ENCODE measurements at regions not wholly inside any gene's neighbourhood (a gene's known extent, or its start where the extent isn't known, plus 50 kb on each side); places are given as distances from the start of the nearest gene placed in this dataset.
"Not testable (repeated sequence)": the region's sequence is repeated elsewhere in the genome, so short reads cannot be mapped to it uniquely, and the experiment has no call there.

DNA sequence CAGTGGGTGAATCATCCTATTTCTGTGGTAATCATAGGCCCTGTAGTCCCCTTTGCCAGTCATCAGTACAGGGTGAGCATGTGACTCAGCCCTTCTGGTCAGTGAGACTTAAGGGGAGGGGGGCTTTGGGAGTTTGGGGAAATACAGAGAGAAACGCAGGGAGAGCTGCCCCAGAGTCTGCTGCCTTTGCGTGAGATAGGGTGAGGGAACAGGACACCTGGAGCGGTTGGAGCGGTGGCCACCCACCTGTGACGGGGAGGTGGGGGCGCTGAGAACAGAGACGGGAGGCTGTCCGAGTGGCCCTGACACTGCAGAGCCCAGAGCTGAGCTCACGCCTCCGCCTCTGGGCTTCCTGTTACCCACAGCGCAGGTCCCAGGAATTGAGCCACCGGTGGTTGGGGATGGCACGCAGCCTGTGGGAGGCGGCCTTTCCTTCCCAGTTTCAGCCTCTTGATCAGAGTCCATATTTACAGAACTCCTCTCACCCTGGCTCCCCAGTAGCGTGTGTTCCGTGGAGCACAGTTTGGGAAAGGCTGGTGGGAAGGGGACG, 92.0 kb upstream of the ERCC6L2 start:
- no peak for DNase-seq

GRCh38 chr9:95780751-95781150, 94.7 kb upstream of the ERCC6L2 start:
- DNase-seq: no peak

- DNase-seq: no peak
Observed at GRCh38 chr9:95780121-95780520, 95.4 kb upstream of the ERCC6L2 start.

- DNase-seq: not testable (repeated sequence)
Observed at GRCh38 chr9:95779597-95779996, 95.9 kb upstream of the ERCC6L2 start.

GRCh38 chr9:95778957-95779356, 96.5 kb upstream of the ERCC6L2 start:
- DNase-seq: no peak

DNA sequence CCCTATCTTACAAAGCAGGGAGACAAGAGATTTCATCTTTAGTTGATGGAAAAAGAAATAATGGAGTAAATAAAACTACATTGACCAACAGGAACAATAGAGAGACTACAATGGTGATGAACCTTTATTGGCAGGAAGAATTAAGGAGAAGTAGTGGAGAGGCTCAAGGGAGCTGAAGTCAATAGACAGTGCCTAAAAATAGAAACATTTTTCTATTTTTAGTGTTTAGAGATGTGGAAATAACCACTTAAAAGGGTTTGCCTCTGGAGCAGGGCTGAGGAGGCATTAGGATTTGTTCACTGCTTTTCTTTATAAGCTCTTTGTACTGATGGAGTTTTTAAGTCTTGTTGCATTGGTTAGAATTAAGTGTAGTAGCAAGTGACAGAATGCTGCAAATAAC, 98.4 kb upstream of the ERCC6L2 start:
- no peak for DNase-seq

GRCh38 chr9:95776176-95776575, 99.3 kb upstream of the ERCC6L2 start:
- no peak for DNase-seq

DNA sequence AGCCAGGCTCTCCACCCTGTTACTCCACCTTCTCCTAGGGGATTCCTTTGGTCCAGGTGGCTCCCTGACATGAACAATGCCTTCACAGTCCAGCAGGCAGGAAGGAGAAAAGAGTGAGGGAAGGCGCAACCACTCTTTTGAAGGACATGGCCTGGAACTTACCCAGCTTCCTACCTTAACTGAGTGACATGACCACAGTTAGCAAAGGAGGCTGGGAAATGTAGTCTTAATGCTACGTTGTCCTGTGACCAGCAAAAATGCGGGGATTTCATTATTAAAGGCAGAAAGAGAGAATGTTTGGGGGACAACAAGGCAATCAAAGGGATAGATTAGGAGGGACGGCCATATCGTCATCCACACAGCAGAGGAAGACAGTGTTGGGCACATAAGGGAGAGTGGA, 100.3 kb upstream of the ERCC6L2 start:
- no peak for DNase-seq

GRCh38 chr9:95773053-95773418, 102.5 kb upstream of the ERCC6L2 start:
- no peak for DNase-seq

DNA sequence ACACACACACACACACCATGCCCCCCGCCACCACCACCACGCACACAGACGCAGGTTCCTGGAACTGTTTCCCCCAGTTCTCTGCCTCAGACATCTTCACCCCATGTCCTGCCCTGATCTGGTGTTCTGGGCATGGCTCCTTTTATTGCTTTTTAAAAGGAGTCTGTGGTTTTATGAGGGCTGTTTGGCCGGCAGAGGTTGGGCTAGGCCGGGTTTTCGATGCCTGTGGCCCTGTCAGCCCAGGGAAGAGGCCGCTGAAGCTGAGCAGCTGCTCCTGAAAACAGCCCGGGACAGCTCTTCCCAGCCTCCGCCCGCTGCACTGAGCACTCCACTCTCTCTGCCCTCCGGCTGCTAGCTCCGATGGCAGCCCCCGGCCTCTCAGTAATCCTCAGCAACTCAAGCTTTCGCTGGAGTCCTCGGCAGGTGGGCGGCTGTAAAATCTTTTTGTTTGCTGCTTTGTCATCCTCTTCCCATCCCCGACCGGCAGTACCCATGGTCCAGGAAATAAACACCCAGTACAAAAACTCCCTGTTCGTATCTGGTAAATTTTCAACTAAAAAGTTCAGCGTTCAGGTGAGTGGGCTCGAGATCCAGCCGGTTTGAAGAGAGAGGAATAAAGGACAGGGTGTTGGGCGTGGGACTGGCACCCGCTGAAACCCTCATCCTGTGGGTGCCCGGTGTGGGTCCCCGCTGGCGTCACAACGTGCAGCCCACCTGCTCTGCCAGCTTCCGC, 103.0 kb upstream of the ERCC6L2 start:
- DNase-seq: no peak

GRCh38 chr9:95771556-95772246, 103.8 kb upstream of the ERCC6L2 start:
- DNase-seq: no peak

DNA sequence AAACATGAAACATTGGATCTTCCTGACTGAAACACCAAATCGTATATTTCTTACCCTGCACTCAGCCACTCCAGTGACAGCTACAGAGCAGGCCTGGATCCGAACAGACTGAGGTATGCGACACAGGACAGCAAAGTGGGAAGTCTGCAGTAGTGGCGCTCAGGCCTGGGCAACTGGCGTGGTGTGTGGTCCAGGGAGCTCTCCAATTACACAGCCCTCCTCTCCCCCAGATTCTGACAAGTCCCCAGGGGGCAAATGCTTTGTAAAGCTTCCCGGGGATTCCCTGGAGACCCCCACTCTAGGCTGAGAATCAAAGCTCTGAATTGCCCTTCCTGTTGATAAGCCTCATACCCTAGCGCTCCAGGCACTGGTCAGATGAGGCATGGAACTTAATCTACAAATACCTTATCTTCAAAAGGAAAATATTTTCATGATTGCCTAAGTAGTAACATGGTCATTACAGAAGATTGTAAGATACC, 104.8 kb upstream of the ERCC6L2 start:
- no peak for DNase-seq

DNA sequence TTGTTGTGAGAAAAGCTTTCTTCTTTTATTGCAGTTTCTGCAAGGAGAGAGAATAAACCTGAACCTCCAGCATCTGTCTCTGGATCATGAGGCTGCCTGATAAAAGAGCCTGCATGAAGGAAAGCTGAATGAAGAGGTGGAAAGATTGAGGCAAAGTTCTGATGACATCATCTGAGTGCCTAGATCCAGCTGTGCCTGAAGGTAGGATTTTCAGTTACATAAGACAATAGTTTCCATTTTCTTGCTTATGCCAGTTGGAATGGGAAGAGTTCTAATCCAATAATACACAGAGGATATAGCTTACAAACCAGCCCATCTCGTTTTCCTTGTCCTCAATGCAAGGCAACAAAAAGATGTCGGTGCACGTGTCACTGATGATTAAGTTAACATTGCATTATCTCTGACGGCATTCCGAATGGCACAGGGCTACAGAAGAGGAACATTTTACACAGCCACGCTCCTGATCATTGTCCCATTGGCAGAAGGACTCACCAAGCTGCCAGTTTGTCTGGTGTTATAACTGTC, 105.5 kb upstream of the ERCC6L2 start:
- no peak for DNase-seq

GRCh38 chr9:95769473-95769872, 106.0 kb upstream of the ERCC6L2 start:
- no peak for DNase-seq

DNA sequence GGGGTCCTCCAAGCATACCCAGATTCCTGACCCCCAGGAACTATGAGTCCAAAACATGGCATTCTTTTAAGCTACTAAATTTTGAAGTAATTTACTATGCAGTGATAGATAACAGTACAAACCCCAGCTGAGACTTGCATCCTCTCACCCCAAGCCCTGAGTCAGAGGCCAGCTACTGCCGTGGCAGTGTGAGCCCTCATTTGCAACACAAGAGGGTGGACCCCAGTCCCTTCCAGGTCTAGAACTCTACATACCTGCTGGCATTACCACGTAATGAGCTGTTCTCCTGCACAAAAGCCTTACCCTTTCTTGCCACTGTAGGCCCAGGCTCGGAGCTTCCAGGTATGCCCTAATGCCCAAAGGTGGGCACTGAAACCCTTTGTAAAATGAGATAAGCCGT, 108.6 kb upstream of the ERCC6L2 start:
- no peak for DNase-seq

DNA sequence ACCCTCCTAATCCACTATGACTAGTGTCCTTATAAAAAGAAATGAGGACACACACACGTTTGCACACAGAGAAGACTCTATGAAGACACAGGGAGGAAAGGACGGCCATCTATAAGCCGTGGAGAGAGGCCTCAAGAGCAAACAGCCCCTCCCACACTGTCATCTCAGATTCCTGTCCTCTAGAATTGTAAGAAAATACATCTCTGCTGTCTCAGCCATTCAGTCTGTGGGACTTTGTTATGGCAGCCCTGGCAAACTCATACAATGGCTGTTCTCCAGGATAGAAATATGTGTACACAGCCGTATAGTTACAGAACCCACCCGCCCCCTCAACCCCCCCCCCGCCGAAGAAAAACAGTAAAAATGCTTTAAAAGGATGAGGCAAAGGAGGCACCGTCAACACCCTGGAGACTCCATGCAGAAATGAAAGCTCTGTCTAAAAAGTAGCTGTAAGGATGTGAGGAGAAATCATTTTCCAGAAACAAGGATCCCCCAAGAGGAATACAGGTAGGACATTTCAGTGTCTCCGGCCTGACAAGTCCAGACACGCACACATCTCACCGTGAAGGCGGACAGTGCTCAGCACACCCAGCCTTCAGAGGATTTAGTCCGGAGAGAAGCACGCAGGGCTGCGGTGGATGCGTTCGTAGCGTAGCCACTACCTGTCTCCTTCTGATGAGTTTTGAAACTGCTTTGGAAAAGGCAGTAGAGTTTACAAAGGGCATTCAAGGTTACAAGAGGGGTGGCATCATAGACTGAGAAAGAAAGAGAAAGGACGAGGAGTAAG, 110.8 kb upstream of the ERCC6L2 start:
- DNase-seq: no peak

DNA sequence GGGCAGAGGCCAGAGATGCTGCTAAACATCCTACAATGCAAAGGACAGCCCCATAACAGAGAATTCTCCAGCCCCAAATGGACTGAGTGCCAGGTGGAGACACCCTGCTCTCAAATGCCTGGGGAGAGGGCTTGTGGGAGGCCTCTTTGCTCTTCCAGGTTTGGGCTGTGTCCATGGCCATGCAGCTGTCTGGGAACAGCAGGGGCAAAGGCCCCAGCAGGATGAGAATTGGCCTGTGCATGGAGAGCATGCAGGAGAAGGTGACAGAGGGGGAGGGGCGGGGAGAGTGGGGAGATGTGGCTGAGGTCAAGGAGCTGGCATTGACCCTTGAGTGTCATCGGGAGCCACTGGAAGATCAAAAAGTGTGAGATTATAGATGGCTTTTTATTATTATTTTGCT, 111.5 kb upstream of the ERCC6L2 start:
- no peak for DNase-seq

- DNase-seq: no peak
Observed at GRCh38 chr9:95763006-95763405, 112.5 kb upstream of the ERCC6L2 start.

- no peak for DNase-seq
Observed at GRCh38 chr9:95762322-95762721, 113.2 kb upstream of the ERCC6L2 start.

DNA sequence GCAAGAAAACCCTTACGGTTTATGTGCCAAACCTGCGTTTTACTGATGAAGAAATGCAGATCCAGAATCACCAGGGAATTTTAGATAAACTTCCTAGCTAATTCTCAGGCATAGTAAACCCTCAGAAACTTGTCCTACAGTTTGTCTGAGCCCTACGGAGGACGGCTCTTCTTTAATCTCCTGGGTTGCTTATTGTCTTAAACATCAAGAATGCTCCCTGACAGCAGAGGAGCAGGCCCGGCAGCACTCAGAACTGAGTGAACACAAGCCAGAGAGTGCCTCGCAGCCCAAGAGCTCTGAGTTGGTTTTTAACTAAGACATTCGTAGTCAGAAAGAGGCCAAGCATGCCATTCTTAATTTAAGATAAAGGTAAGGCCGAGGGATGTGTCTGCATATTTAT, 114.7 kb upstream of the ERCC6L2 start:
- DNase-seq: no peak

- no peak for DNase-seq
Observed at GRCh38 chr9:95757439-95757838, 118.1 kb upstream of the ERCC6L2 start.

DNA sequence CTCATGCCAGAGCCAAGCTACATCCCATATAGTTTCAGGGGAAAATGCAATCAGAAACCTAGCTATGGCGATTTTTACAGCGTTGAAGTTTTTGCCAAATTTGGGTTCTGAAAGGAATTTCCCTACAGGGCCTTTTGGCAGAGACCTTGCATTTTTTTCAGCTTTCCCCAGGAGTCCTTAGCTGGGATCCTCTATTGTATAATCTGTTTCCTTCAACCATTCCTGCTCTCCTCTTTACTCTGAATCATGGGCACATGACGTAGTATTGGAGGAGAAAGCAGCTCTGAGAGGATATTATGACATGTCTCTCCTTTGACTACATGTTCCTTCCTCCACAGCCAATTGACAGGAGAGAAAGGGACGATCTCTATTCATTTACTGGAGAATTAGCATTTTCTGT, 118.5 kb upstream of the ERCC6L2 start:
- DNase-seq: no peak

GRCh38 chr9:95756101-95756500, 119.4 kb upstream of the ERCC6L2 start:
- no peak for DNase-seq

DNA sequence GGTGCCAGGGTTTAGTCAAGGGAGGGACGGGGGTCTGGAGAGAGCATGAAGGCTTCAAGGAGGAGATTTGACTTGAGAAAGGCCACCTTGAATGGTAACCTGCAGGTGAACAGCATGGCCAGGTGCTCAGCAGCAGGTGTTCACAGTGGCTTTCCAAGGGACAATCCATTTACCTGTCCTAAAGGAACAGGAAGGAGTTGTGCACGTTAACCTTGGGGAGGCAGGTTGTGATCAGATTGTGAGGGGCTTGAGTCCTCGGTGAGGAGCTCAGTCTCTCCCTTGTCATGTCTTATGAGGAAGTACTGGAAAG, 120.1 kb upstream of the ERCC6L2 start:
- DNase-seq: no peak

All from CD4-positive, alpha-beta T cell treated with Interleukin-21 for 1 hour (primary cell).